Kidney (tissue), 13 donors: ENCODE measurements at regions not wholly inside any gene's neighbourhood (a gene's known extent, or its start where the extent isn't known, plus 50 kb on each side); places are given as distances from the start of the nearest gene placed in this dataset.

Experiments
- DNase-seq, 5 donors: peaks; one replicate each; pipeline ENCODE4 v3.0.0-alpha.2; 2013 to 2020
- FAIRE-seq: peaks from 2 replicates; lab custom pipeline; 2012; peaks lifted over from hg19 to GRCh38; lab: Jason Lieb, UNC
- H3K27ac ChIP-seq, 2 donors: one replicate each; pipeline ENCODE4 v1.7.0; 2013; ENCODE audit warnings: low read depth in 2 of 2, low read length in 2 of 2, inconsistent platforms in 1 of 2
- H3K27me3 ChIP-seq: one replicate; pipeline ENCODE4 v1.7.1; 2013; ENCODE audit warnings: low read length, inconsistent platforms; ENCODE audit not compliant: control insufficient read depth, insufficient read depth
- H3K36me3 ChIP-seq, 3 donors: one replicate each; pipeline versions ENCODE4 v1.7.0 to v1.7.1; 2013; ENCODE audit warnings: low read length in 3 of 3, control low read depth in 1 of 3, inconsistent platforms in 1 of 3; ENCODE audit not compliant: insufficient read depth in 3 of 3, control insufficient read depth in 2 of 3
- H3K4me1 ChIP-seq, 3 donors: one replicate each; pipeline versions ENCODE4 v1.7.0 to v1.7.1; 2013; ENCODE audit warnings: low read length in 3 of 3, inconsistent platforms in 1 of 3, low read depth in 1 of 3; ENCODE audit not compliant: control insufficient read depth in 2 of 3, insufficient read depth in 2 of 3
- H3K4me3 ChIP-seq, 3 donors: one replicate each; pipeline versions ENCODE4 v1.7.0 to v1.8.1; 2013; ENCODE audit warnings: low read length in 3 of 3, control low read depth in 1 of 3, inconsistent platforms in 1 of 3
- H3K9ac ChIP-seq, 3 donors: one replicate each; pipeline versions ENCODE4 v1.7.0 to v1.7.1; 2013; ENCODE audit warnings: low read length in 3 of 3, control low read depth in 1 of 3, inconsistent platforms in 1 of 3
- H3K9me3 ChIP-seq, 3 donors: one replicate each; pipeline versions ENCODE4 v1.7.0 to v1.7.1; 2013; ENCODE audit warnings: low read length in 3 of 3, control low read depth in 1 of 3, inconsistent platforms in 1 of 3; ENCODE audit not compliant: control insufficient read depth in 2 of 3, insufficient read depth in 1 of 3
- intact Hi-C: fragments of 100-400 bp; cut with DNase I; formaldehyde crosslinking; loops from one replicate; pipeline ENCODE4 v1.11.1; 2022
- TF ChIP-seq, protein P1 (sequence below): IDR thresholded peaks from 3 replicates; pipeline ENCODE4 v1.5.1; 2012; ENCODE audit warnings: mild to moderate bottlenecking, moderate library complexity, borderline replicate concordance; ENCODE audit not compliant: insufficient read depth; ENCODE audit errors: extremely low read depth
- donor health status: control.
- donor health status: control.
- donor health status: control.
- donor health status: control.
- donor health status: control.
- donor health status: DM: yes; HTN: yes; CAD: no.
- donor health status: Normal renal cell carcinoma (clear cell type).

GRCh38 chr20:1813674-1814635, 81.3 kb upstream of the SIRPA start:
- intact Hi-C loops, result no loop called here
- no peak for FAIRE-seq
- Histone ChIP-seq H3K4me1 (peaks cover 0 to 10% (median 0%) of the 10 kb centered on the region in 3 donors), H3K9ac (no peak overlapping the region), H3K36me3 (no peaks in the 10 kb centered on the region), H3K4me3 (no peak overlapping the region), H3K27ac (no peak overlapping the region), H3K9me3 (no peaks in the 10 kb centered on the region), H3K27me3 (no peaks in the 10 kb centered on the region)
- TF ChIP-seq, protein P1, sequence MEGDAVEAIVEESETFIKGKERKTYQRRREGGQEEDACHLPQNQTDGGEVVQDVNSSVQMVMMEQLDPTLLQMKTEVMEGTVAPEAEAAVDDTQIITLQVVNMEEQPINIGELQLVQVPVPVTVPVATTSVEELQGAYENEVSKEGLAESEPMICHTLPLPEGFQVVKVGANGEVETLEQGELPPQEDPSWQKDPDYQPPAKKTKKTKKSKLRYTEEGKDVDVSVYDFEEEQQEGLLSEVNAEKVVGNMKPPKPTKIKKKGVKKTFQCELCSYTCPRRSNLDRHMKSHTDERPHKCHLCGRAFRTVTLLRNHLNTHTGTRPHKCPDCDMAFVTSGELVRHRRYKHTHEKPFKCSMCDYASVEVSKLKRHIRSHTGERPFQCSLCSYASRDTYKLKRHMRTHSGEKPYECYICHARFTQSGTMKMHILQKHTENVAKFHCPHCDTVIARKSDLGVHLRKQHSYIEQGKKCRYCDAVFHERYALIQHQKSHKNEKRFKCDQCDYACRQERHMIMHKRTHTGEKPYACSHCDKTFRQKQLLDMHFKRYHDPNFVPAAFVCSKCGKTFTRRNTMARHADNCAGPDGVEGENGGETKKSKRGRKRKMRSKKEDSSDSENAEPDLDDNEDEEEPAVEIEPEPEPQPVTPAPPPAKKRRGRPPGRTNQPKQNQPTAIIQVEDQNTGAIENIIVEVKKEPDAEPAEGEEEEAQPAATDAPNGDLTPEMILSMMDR, result no peak
- DNase-seq, result peak in 1 of 5 donors; percentile 13

- intact Hi-C loops, result no loop called here
- Histone ChIP-seq H3K36me3 (no peaks in the 10 kb centered on the region), H3K4me1 (peaks cover 0 to 10% (median 0%) of the 10 kb centered on the region in 3 donors), H3K27me3 (no peaks in the 10 kb centered on the region), H3K4me3 (no peak overlapping the region), H3K9ac (no peak overlapping the region), H3K9me3 (no peaks in the 10 kb centered on the region), H3K27ac (no peak overlapping the region)
- TF ChIP-seq, protein P1, result no peak
- no peak for FAIRE-seq
- DNase-seq, result peak in 2 of 5 donors; percentile 27 to 84
These were observed 82.1 kb upstream of the SIRPA start for GRCh38 chr20:1813101-1813529.

DNA sequence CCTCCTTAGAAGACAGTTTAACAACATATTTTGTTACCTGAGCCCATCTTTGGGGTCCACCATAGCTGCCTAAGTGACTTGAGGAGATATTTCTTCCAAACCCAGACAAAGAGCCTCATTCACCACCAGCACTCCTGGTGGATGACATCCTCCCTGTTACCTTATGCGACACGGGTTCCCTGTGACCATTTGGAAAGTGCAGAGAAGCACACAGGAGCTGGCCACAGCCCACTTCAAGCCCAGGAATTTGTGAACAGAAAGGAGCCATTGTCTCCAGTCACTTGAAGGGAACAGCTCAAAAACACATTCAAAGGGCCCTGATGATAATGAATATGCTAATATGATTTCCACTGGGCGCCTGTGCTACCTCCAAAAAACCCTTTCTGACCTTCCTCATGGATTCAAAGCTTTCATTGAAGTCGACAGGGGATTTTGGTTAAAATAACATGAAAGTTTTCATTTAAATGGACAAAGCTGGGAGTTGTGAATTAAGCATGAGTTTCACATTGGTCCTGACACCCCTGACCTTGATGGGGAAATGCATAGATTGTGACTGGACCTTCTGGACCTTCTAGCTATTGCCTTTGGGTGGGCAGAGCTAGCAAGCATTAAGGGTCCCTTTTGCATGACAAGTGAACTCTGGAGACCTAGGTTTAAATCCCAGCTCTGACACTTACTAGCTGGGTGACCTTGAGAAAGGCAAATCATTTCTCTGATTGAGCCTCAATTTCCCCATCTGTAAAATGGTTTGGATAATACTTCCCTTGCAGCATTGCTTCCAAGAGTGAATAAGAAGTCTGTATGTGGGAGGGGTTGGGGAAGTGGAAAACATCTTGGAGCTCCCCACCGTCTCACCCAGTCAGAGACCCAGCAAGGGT, 83.3 kb upstream of the SIRPA start:
- intact Hi-C loops, result no loop called here
- H3K4me3 ChIP-seq, result no peak overlapping the region
- peak in 2 of 5 donors; percentile 20 to 26 for DNase-seq
- H3K27me3 ChIP-seq, result no peaks in the 10 kb centered on the region
- TF ChIP-seq, protein P1, result no peak
- no peaks in the 10 kb centered on the region for H3K36me3 ChIP-seq
- H3K9ac ChIP-seq, result no peak overlapping the region
- FAIRE-seq, result no peak
- peak overlapping the region in 1 of 2 donors; percentile 65 for H3K27ac ChIP-seq
- H3K4me1 ChIP-seq, result peaks cover 0 to 5% (median 0%) of the 10 kb centered on the region in 3 donors
- no peaks in the 10 kb centered on the region for H3K9me3 ChIP-seq
